ENCODE measurements at regions not wholly inside any gene's neighbourhood (a gene's known extent, or its start where the extent isn't known, plus 50 kb on each side); places are given as distances from the start of the nearest gene placed in this dataset.
"Not testable (repeated sequence)": the region's sequence is repeated elsewhere in the genome, so short reads cannot be mapped to it uniquely, and the experiment has no call there.

GRCh38 chr7:98753989-98754479, 115.8 kb downstream of the TMEM130 start:
- peaks cover 5 to 8% of the 10 kb centered on the region in 2 donors for H3K9me3 Mint-ChIP-seq
- DNase-seq (ENCODE audit: low spot score in 2 of 2) = no peak
- H3K36me3 Mint-ChIP-seq = no peaks in the 10 kb centered on the region
- no peak for ATAC-seq
- H3K27ac Mint-ChIP-seq = no peak overlapping the region

GRCh38 chr7:98755138-98755898, 114.5 kb downstream of the TMEM130 start:
- Mint-ChIP-seq H3K27ac (no peak overlapping the region), H3K9me3 (peaks cover 5 to 8% of the 10 kb centered on the region in 2 donors), H3K36me3 (no peaks in the 10 kb centered on the region)
- DNase-seq (ENCODE audit: low spot score in 2 of 2) = no peak
- no peak for ATAC-seq

- DNase-seq (ENCODE audit: low spot score in 2 of 2) = no peak
- ATAC-seq = no peak
- Mint-ChIP-seq H3K27ac (no peak overlapping the region), H3K9me3 (peaks cover 5 to 8% of the 10 kb centered on the region in 2 donors), H3K36me3 (no peaks in the 10 kb centered on the region)
These were observed 111.7 kb downstream of the TMEM130 start for GRCh38 chr7:98758157-98758556.

GRCh38 chr7:98760201-98760651, 109.6 kb downstream of the TMEM130 start:
- ATAC-seq (no peak), DNase-seq (ENCODE audit: low spot score in 2 of 2) (no peak)
- no peak overlapping the region for H3K27ac Mint-ChIP-seq
- H3K9me3 Mint-ChIP-seq = peaks cover 5 to 8% of the 10 kb centered on the region in 2 donors
- H3K36me3 Mint-ChIP-seq = no peaks in the 10 kb centered on the region

GRCh38 chr7:98761225-98761624, 108.6 kb downstream of the TMEM130 start:
- no peak for ATAC-seq
- Mint-ChIP-seq H3K36me3 (no peaks in the 10 kb centered on the region), H3K9me3 (peaks cover 5 to 8% of the 10 kb centered on the region in 2 donors), H3K27ac (no peak overlapping the region)
- DNase-seq (ENCODE audit: low spot score in 2 of 2) = no peak

- DNase-seq (ENCODE audit: low spot score in 2 of 2) (no peak), ATAC-seq (no peak)
- Mint-ChIP-seq H3K9me3 (peaks cover 5 to 8% of the 10 kb centered on the region in 2 donors), H3K36me3 (no peaks in the 10 kb centered on the region), H3K27ac (no peak overlapping the region)
These were observed 107.2 kb downstream of the TMEM130 start for GRCh38 chr7:98762620-98763019.

- DNase-seq (ENCODE audit: low spot score in 2 of 2) (no peak), ATAC-seq (no peak)
- Mint-ChIP-seq H3K27ac (no peak overlapping the region), H3K9me3 (peaks cover 2 to 3% of the 10 kb centered on the region in 2 donors), H3K36me3 (no peaks in the 10 kb centered on the region)
These were observed 106.4 kb downstream of the TMEM130 start for GRCh38 chr7:98763441-98763840.

- no peak overlapping the region for H3K27ac Mint-ChIP-seq
- no peaks in the 10 kb centered on the region for H3K9me3 Mint-ChIP-seq
These were observed 104.9 kb downstream of the TMEM130 start for GRCh38 chr7:98764946-98765345.

GRCh38 chr7:98770085-98770484, 99.7 kb downstream of the TMEM130 start:
- not testable (repeated sequence) for H3K27ac Mint-ChIP-seq, H3K36me3 Mint-ChIP-seq, ATAC-seq

More at GRCh38 chr7:98764946-98765345, 104.9 kb downstream of the TMEM130 start:
- ATAC-seq (no peak), DNase-seq (ENCODE audit: low spot score in 2 of 2) (no peak)
- H3K36me3 Mint-ChIP-seq = no peaks in the 10 kb centered on the region

GRCh38 chr7:98771519-98771918, 98.3 kb downstream of the TMEM130 start:
- no peak overlapping the region for H3K27ac Mint-ChIP-seq
- no peaks in the 10 kb centered on the region for H3K36me3 Mint-ChIP-seq
- no peaks in the 10 kb centered on the region for H3K9me3 Mint-ChIP-seq
- DNase-seq (ENCODE audit: low spot score in 2 of 2) = no peak
- no peak for ATAC-seq

More at GRCh38 chr7:98770085-98770484, 99.7 kb downstream of the TMEM130 start:
- not testable (repeated sequence) for DNase-seq (ENCODE audit: low spot score in 2 of 2); H3K9me3 Mint-ChIP-seq

GRCh38 chr7:98771941-98772603, 97.7 kb downstream of the TMEM130 start:
- no peaks in the 10 kb centered on the region for H3K36me3 Mint-ChIP-seq
- ATAC-seq (no peak), DNase-seq (ENCODE audit: low spot score in 2 of 2) (no peak)
- H3K9me3 Mint-ChIP-seq = no peaks in the 10 kb centered on the region
- H3K27ac Mint-ChIP-seq = no peak overlapping the region

- Mint-ChIP-seq H3K36me3 (no peaks in the 10 kb centered on the region), H3K9me3 (no peaks in the 10 kb centered on the region), H3K27ac (no peak overlapping the region)
- ATAC-seq = no peak
- no peak for DNase-seq (ENCODE audit: low spot score in 2 of 2)
These were observed 94.9 kb downstream of the TMEM130 start for GRCh38 chr7:98774884-98775283.

GRCh38 chr7:98777051-98777450, 92.8 kb downstream of the TMEM130 start:
- ATAC-seq (no peak), DNase-seq (ENCODE audit: low spot score in 2 of 2) (no peak)
- Mint-ChIP-seq H3K27ac (no peak overlapping the region), H3K9me3 (no peaks in the 10 kb centered on the region), H3K36me3 (no peaks in the 10 kb centered on the region)

- Mint-ChIP-seq H3K9me3 (no peaks in the 10 kb centered on the region), H3K27ac (peak overlapping the region in 1 of 2 donors; percentile 87), H3K36me3 (no peaks in the 10 kb centered on the region)
- DNase-seq (ENCODE audit: low spot score in 2 of 2) (no peak), ATAC-seq (no peak)
These were observed 91.4 kb downstream of the TMEM130 start for GRCh38 chr7:98778421-98778820.

GRCh38 chr7:98779800-98780587, 89.8 kb downstream of the TMEM130 start:
- Mint-ChIP-seq H3K27ac (no peak overlapping the region), H3K9me3 (no peaks in the 10 kb centered on the region), H3K36me3 (no peaks in the 10 kb centered on the region)
- DNase-seq (ENCODE audit: low spot score in 2 of 2) (no peak), ATAC-seq (no peak)

GRCh38 chr7:98784216-98784785, 85.5 kb downstream of the TMEM130 start:
- ATAC-seq = no peak
- no peak for DNase-seq (ENCODE audit: low spot score in 2 of 2)
- no peaks in the 10 kb centered on the region for H3K9me3 Mint-ChIP-seq
- no peak overlapping the region for H3K27ac Mint-ChIP-seq
- no peaks in the 10 kb centered on the region for H3K36me3 Mint-ChIP-seq

Data from activated naive CD4-positive, alpha-beta T cell treated with anti-CD3 and anti-CD28 coated beads, Interleukin-2, amount 50 U/mL, for 72 hours (primary cell).